H4 (cell line): ENCODE measurements at regions not wholly inside any gene's neighbourhood (a gene's known extent, or its start where the extent isn't known, plus 50 kb on each side); places are given as distances from the start of the nearest gene placed in this dataset.
"Not testable (repeated sequence)": the region's sequence is repeated elsewhere in the genome, so short reads cannot be mapped to it uniquely, and the experiment has no call there.

Experiments
- DNase-seq: peaks from one replicate; pipeline ENCODE4 v3.0.0-alpha.2; 2015; ENCODE audit warnings: low spot score

- DNase-seq: no peak
Measured at GRCh38 chr13:88417801-88418200, 746.6 kb downstream of the SLITRK5 start.

- DNase-seq: no peak
Measured at GRCh38 chr13:88424463-88424862, 753.3 kb downstream of the SLITRK5 start.

GRCh38 chr13:88426661-88427060, 755.5 kb downstream of the SLITRK5 start:
- no peak for DNase-seq

- DNase-seq: no peak
Measured at GRCh38 chr13:88429862-88430261, 758.7 kb downstream of the SLITRK5 start.

- DNase-seq: no peak
Measured at GRCh38 chr13:88434953-88435352, 763.8 kb downstream of the SLITRK5 start.

GRCh38 chr13:88436974-88437373, 765.8 kb downstream of the SLITRK5 start:
- DNase-seq: no peak

- no peak for DNase-seq
Measured at GRCh38 chr13:88450515-88450914, 779.3 kb downstream of the SLITRK5 start.

GRCh38 chr13:88456151-88456550, 785.0 kb downstream of the SLITRK5 start:
- no peak for DNase-seq

GRCh38 chr13:88459331-88459730, 788.2 kb downstream of the SLITRK5 start:
- no peak for DNase-seq

- no peak for DNase-seq
Measured at GRCh38 chr13:88461272-88462009, 790.3 kb downstream of the SLITRK5 start.

GRCh38 chr13:88464851-88465250, 793.7 kb downstream of the SLITRK5 start:
- no peak for DNase-seq

GRCh38 chr13:88472316-88472715, 801.1 kb downstream of the SLITRK5 start:
- no peak for DNase-seq

GRCh38 chr13:88483202-88483601, 812.0 kb downstream of the SLITRK5 start:
- no peak for DNase-seq

GRCh38 chr13:88507909-88508308, 836.7 kb downstream of the SLITRK5 start:
- no peak for DNase-seq

- not testable (repeated sequence) for DNase-seq
Measured at GRCh38 chr13:88512993-88513392, 841.8 kb downstream of the SLITRK5 start.

- no peak for DNase-seq
Measured at GRCh38 chr13:88526186-88526852, 855.1 kb downstream of the SLITRK5 start.

GRCh38 chr13:88526853-88527215, 855.7 kb downstream of the SLITRK5 start:
- no peak for DNase-seq

GRCh38 chr13:88541994-88542393, 870.8 kb downstream of the SLITRK5 start:
- DNase-seq: no peak

- DNase-seq: no peak
Measured at GRCh38 chr13:88544836-88545235, 873.7 kb downstream of the SLITRK5 start.

GRCh38 chr13:88552966-88553365, 881.8 kb downstream of the SLITRK5 start:
- no peak for DNase-seq

GRCh38 chr13:88565566-88565965, 894.4 kb downstream of the SLITRK5 start:
- no peak for DNase-seq

GRCh38 chr13:88585861-88586260, 914.7 kb downstream of the SLITRK5 start:
- DNase-seq: peak; percentile 5

GRCh38 chr13:88586263-88586662, 915.1 kb downstream of the SLITRK5 start:
- peak; percentile 8 for DNase-seq

GRCh38 chr13:88590574-88590973, 919.4 kb downstream of the SLITRK5 start:
- no peak for DNase-seq
